ENCODE measurements at regions not wholly inside any gene's neighbourhood (a gene's known extent, or its start where the extent isn't known, plus 50 kb on each side); places are given as distances from the start of the nearest gene placed in this dataset.

- DNase-seq, result no peak
These were observed 115.7 kb upstream of the SALL4 start for GRCh38 chr20:51917886-51918535.

GRCh38 chr20:51916244-51916643 lies 113.9 kb upstream of the SALL4 start:
- no peak for DNase-seq

GRCh38 chr20:51914758-51915157 lies 112.4 kb upstream of the SALL4 start:
- no peak for DNase-seq

GRCh38 chr20:51910321-51911050 lies 108.2 kb upstream of the SALL4 start:
- peak; percentile 64 for DNase-seq

DNA sequence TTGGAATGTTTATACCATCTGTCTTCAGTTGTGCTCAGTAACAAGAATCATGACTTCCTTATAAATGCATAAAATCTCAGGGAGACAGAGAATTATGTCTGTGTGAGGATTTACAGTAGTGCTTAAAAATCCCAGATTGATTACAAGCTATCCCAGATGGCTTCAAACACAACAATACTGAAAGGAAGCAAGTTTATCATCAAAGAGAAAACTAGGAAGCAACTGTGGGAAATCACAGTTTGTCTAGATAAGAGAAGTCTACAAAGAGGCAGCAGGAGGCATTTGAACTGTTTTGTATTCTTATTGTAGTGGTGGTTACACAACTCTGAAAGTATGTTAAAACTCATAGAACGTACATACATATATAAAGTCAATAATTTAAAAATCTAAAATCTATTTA lies 104.4 kb upstream of the SALL4 start:
- no peak for DNase-seq

DNA sequence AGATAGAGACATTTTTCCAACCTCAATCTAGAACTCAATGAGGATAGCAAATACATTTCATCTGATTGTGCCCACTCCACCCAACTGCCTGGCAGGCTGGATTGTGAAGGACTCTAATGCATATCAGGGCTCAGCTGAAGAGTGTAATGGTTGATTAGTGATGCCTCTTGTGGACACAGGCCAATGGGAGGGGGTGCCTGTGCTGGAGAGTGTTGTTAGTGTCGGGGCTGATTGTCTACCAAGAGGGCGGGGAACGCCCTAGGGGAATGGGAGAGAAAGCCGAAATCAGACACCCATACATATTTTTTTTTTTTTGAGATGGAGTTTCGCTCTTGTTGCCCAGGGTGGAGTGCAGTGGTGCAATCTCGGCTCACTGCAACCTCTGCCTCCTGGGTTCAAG lies 103.7 kb upstream of the SALL4 start:
- DNase-seq, result no peak

DNA sequence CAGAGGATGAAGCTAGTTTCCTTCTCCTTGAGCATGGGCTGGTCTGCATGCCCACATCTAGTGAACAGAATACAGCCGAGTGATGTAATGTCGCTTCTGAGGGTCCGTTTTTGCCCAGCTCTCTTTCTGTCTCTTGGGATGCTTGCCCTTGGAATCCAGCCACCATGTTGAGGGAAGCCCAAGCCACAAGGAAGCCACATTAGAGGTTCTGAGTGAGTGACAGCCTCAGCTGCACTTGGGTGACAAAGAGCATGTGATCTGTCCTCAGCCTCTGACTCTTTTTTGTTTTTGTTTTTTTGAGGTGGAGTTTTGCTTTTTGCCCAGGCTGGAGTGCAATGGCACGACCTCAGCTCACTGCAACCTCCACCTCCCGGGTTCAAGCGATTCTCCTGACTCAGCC lies 100.6 kb upstream of the SALL4 start:
- DNase-seq, result no peak

DNA sequence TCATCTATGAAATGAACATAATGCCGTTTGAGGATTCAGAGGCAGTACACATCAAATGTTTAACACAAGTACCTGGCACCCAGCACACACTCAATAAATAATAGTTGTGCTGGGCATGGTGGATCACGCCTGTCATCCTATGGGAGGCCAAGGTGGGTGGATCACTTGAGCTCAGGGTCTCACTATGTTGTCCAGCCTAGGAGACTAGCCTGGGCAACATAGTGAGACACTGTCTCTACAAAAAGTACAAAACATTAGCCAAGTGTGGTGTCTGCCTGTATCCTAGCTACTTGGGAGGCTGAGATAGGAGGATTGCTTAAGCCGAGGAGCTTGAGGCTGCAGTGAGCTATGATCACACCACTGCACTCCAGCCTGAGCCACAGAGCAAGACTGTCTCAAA lies 98.1 kb upstream of the SALL4 start:
- no peak for DNase-seq

DNA sequence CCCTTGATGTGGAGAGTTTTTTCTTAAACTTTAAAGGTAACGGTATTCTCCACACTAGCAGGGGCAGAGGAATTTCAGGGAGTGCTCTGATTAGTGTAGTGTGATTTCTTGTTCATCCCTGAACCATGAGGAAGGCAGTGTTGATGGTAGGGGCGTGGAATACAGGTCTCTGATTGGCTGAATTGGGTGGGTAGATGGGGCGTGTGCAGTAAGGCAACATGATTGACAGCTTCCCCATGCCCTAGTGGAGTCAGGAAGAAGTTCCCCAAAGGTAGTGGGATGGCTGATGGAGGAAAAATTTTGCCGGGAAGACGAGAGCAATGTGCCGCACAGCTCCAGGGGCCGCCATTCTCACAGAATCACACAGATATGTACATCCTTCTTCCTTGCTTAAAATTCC lies 97.4 kb upstream of the SALL4 start:
- DNase-seq, result no peak

DNA sequence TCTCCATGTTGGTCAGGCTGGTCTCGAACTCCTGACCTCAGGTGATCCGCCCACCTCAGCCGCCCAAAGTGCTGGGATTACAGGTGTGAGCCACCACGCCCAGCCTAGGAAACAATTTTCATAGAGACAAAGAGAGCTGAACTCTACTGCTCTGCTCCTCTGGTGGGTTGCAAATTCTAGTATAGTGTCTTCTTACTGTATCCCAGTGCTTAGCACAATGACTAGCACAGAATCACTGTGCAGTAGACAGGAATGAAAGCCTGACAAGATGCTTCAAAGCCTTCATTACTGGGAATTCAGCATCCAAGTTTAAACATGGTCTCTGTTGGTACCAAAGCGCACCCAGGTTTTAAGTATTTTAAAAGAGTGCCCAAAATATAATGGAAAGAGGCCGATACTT lies 96.5 kb upstream of the SALL4 start:
- DNase-seq, result no peak

GRCh38 chr20:51894619-51895018 lies 92.3 kb upstream of the SALL4 start:
- no peak for DNase-seq

GRCh38 chr20:51894201-51894600 lies 91.9 kb upstream of the SALL4 start:
- no peak for DNase-seq

DNA sequence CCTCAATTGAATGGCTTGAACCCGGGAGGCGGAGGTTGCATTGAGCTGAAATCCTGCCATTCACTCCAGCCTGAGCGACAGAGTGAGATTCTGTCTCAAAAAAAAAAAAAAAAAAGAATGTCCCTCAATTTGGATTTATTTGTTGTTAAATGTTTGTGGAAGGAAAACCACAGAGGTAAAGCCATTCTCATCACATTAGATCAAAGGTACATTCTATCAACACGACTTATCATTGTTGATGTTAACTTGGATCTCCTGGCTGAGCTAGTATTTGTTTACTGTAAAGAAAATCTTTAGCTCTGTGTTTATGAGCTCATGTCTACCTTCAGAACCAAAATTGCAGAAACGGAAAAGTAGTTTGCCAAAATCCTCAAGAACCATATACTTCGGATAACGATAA lies 91.4 kb upstream of the SALL4 start:
- no peak for DNase-seq

DNA sequence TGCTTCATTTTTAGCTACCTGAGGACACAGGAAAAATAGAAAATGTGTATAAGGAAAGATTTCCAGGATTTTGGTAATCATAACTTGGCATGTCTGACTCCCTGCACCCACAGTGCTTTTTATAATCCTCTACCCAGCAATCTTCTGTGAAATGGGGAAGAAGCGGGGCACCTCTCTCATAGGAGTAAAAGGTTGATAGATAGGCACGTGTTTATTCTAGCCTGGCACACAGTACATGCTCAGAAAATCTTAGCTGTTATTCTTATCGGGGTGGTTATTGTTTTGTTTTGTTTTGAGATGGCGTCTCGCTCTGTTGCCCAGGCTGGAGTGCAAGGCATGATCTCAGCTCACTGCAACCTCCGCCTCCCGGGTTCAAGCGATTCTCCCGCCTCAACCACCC lies 87.7 kb upstream of the SALL4 start:
- DNase-seq, result no peak

DNA sequence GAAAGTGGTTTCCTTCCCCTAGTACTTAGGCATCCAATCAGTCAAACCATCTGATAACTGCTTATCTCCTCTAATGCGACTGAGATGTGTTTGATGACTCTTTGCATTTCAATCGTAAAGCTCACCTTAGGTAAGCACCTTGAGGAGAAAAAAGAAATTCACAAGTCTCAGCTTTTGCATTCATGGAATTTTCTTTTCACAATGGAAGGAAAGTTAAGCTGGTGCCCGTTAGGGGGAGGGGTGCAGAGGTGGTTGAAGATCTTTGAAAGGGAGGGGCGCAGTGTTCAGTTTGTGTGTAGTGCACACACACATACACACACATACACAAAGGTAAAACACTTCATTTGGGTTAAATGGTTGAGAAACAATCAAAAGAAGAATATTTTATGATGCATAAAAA lies 87.1 kb upstream of the SALL4 start:
- DNase-seq, result no peak

DNA sequence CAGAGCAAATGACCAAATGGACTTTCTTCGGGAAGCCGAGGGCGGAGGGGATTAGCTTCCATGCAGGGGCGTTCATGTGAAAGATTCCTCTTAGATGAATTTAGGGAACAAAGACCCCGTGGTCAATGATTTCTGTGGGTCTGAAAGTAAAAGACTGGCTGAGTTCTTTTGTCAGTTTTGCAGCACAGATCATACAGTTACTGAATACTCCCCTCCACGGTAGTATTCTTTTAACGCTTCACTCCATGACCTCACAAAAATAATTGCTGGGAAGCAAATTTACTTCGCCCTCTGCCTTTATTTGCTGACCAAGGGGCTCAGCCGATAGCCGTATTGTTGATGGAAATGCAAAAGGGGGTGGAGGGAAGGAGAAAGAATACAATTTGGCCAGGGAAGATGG lies 86.0 kb upstream of the SALL4 start:
- no peak for DNase-seq

DNA sequence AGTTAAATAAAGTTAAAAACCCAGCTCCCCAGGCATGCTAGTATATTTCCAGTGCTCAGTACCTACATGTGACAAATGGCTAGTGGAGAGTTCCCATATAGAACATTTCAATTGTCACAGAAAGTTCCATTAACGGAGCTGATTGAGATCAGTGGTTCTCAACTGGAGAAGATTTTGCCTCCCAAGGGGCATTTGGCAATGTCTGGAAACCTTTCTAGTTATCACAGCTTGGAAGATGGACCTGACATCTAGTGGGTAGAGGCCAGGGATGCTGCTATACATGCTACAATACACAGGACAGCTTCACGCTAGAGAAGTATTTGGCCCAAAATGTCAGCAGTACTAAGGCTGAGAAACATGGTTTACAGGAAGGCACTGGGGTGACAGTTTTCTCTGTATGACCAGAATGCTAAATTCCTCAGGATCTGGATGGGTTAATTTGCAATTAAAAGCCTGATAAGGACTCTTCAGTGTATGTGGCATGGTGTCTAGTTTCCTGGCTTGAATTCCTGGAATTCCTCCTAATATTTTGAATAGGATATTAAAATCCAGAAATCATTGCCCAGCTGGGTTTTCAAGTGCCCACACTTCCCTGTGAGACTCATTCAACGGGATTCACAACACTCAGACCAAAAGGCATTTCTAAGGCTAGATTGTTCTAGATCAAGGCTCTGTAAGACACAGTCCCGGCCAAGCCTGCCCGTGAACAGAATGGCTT lies 84.7 kb upstream of the SALL4 start:
- no peak for DNase-seq

- no peak for DNase-seq
These were observed 84.0 kb upstream of the SALL4 start for GRCh38 chr20:51886341-51886740.

DNA sequence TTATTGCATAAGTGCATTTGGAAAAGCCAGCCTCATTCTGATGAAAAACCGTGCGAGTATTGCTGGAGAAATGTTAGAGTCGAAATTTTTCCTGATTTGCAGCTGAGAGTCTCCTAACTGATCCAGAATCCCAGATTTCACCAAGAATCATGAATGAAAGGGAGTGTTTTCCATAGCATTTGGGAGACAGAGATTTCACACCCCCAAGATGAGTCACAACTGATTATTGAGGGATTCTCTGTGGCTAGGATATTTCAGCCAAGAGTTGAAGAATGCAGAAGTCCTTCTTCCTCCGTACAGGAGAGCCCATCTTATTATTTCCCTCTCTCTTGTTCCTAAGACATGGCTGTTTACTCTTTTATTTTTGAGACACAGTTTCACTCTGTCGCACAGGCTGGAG lies 82.2 kb upstream of the SALL4 start:
- DNase-seq, result peak; percentile 75

DNA sequence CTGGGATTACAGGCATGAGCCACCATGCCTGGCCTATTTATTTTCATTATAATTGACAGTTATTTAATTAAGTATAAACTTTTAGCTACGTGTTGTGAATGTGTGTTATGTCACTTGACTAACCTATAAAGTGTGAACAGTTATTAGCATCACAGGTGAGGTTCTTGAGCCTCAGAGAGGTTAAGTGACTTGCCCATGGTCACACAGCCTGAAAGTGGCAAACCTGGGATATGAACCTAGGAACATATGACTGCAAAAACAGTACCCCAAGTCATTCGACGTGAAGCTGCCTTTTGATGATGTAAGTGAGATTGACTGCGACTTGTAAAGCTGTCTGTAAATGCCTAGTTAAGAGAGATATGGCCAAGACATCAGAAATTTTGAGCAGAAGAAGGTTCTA lies 77.9 kb upstream of the SALL4 start:
- DNase-seq, result no peak

- peak; percentile 54 for DNase-seq
These were observed 74.1 kb upstream of the SALL4 start for GRCh38 chr20:51876313-51876940.

DNA sequence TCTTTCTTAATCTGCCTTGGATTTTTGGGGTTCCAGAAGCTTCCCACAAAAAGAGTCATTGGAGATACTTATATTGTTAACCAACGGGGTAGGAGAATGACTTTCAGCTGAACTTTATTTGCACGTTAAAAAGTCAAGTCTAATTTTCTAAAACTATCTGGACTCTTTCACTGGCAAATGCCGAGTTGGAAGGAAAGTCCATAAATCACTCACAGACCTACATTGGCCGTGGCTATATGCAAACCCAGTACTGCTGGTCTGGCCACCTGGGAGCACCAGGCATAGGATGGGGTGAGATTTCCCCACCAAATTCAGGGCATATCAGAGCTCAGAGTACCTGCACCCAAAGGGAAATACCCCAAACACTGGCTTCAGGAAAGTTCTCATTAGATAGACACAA lies 71.3 kb upstream of the SALL4 start:
- DNase-seq, result no peak

DNA sequence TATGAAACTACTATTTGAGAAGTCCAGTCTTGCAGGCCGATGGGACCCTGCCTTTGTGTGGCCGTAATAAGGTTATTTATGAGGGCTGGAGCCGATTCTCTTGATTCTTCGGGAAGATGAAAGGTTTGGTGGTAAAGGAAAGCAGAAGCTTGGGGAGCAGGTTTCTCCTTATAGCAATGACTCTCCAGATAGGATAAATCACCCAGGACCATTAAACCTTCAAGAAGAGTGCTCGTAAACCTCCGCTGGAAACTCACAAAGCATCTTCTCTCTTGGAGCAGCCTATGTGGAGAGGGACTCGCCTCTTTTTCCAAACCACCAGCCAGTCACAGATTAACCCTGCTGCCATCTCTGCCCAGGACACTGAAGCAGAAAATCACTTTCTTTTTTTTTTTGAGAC lies 69.6 kb upstream of the SALL4 start:
- peak; percentile 33 for DNase-seq

DNA sequence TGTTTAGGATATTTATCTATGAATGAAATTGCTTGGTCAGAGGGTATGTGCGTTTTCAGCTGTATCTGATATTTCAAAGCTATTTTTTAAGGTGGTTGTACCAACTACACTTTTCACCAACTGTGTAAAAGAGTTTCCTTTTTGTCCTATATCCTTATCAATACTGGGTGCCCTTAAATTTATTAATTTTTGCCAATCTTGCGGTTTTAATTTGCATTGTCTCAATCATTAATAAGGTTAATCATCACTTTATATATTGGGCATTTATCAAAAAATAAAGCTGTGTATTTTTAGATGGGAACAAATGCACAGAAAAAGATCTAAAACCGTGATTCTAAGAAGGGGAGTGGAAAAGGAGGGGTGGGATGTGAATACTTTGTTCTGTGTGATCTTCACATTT lies 66.7 kb upstream of the SALL4 start:
- no peak for DNase-seq
